H1 (cell line): ENCODE measurements at regions not wholly inside any gene's neighbourhood (a gene's known extent, or its start where the extent isn't known, plus 50 kb on each side); places are given as distances from the start of the nearest gene placed in this dataset.

Experiments
- CBX8 ChIP-seq: fragments of 300-800, 300-1000 bp; sonication (generic); IDR thresholded peaks from 2 replicates; pipeline ENCODE4 v1.7.1; 2016; ENCODE audit warnings: low read depth, low read length, borderline replicate concordance
- TF ChIP-seq, protein P1 (sequence below): fragments of 300-600 bp; sonication (generic); IDR thresholded peaks from 2 replicates; pipeline ENCODE4 v1.7.1; 2012; ENCODE audit warnings: low read length, moderate library complexity, mild to moderate bottlenecking, inconsistent platforms; ENCODE audit not compliant: insufficient replicate concordance
- TF ChIP-seq, protein P2 (sequence below): IDR thresholded peaks from 2 replicates; pipeline ENCODE4 v1.6.1; 2011; ENCODE audit warnings: low read length, improper control_type of control experiment

- TF ChIP-seq, protein P1, sequence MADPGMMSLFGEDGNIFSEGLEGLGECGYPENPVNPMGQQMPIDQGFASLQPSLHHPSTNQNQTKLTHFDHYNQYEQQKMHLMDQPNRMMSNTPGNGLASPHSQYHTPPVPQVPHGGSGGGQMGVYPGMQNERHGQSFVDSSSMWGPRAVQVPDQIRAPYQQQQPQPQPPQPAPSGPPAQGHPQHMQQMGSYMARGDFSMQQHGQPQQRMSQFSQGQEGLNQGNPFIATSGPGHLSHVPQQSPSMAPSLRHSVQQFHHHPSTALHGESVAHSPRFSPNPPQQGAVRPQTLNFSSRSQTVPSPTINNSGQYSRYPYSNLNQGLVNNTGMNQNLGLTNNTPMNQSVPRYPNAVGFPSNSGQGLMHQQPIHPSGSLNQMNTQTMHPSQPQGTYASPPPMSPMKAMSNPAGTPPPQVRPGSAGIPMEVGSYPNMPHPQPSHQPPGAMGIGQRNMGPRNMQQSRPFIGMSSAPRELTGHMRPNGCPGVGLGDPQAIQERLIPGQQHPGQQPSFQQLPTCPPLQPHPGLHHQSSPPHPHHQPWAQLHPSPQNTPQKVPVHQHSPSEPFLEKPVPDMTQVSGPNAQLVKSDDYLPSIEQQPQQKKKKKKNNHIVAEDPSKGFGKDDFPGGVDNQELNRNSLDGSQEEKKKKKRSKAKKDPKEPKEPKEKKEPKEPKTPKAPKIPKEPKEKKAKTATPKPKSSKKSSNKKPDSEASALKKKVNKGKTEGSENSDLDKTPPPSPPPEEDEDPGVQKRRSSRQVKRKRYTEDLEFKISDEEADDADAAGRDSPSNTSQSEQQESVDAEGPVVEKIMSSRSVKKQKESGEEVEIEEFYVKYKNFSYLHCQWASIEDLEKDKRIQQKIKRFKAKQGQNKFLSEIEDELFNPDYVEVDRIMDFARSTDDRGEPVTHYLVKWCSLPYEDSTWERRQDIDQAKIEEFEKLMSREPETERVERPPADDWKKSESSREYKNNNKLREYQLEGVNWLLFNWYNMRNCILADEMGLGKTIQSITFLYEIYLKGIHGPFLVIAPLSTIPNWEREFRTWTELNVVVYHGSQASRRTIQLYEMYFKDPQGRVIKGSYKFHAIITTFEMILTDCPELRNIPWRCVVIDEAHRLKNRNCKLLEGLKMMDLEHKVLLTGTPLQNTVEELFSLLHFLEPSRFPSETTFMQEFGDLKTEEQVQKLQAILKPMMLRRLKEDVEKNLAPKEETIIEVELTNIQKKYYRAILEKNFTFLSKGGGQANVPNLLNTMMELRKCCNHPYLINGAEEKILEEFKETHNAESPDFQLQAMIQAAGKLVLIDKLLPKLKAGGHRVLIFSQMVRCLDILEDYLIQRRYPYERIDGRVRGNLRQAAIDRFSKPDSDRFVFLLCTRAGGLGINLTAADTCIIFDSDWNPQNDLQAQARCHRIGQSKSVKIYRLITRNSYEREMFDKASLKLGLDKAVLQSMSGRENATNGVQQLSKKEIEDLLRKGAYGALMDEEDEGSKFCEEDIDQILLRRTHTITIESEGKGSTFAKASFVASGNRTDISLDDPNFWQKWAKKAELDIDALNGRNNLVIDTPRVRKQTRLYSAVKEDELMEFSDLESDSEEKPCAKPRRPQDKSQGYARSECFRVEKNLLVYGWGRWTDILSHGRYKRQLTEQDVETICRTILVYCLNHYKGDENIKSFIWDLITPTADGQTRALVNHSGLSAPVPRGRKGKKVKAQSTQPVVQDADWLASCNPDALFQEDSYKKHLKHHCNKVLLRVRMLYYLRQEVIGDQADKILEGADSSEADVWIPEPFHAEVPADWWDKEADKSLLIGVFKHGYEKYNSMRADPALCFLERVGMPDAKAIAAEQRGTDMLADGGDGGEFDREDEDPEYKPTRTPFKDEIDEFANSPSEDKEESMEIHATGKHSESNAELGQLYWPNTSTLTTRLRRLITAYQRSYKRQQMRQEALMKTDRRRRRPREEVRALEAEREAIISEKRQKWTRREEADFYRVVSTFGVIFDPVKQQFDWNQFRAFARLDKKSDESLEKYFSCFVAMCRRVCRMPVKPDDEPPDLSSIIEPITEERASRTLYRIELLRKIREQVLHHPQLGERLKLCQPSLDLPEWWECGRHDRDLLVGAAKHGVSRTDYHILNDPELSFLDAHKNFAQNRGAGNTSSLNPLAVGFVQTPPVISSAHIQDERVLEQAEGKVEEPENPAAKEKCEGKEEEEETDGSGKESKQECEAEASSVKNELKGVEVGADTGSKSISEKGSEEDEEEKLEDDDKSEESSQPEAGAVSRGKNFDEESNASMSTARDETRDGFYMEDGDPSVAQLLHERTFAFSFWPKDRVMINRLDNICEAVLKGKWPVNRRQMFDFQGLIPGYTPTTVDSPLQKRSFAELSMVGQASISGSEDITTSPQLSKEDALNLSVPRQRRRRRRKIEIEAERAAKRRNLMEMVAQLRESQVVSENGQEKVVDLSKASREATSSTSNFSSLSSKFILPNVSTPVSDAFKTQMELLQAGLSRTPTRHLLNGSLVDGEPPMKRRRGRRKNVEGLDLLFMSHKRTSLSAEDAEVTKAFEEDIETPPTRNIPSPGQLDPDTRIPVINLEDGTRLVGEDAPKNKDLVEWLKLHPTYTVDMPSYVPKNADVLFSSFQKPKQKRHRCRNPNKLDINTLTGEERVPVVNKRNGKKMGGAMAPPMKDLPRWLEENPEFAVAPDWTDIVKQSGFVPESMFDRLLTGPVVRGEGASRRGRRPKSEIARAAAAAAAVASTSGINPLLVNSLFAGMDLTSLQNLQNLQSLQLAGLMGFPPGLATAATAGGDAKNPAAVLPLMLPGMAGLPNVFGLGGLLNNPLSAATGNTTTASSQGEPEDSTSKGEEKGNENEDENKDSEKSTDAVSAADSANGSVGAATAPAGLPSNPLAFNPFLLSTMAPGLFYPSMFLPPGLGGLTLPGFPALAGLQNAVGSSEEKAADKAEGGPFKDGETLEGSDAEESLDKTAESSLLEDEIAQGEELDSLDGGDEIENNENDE = no peak
- TF ChIP-seq, protein P2, sequence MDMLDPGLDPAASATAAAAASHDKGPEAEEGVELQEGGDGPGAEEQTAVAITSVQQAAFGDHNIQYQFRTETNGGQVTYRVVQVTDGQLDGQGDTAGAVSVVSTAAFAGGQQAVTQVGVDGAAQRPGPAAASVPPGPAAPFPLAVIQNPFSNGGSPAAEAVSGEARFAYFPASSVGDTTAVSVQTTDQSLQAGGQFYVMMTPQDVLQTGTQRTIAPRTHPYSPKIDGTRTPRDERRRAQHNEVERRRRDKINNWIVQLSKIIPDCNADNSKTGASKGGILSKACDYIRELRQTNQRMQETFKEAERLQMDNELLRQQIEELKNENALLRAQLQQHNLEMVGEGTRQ = no peak
- no peak for TF ChIP-seq CBX8
Measured at GRCh38 chr13:88948501-88948900, 1277.3 kb downstream of the SLITRK5 start (continued).
